ENCODE measurements at regions not wholly inside any gene's neighbourhood (a gene's known extent, or its start where the extent isn't known, plus 50 kb on each side); places are given as distances from the start of the nearest gene placed in this dataset.
"Not testable (repeated sequence)": the region's sequence is repeated elsewhere in the genome, so short reads cannot be mapped to it uniquely, and the experiment has no call there.

- no peak for DNase-seq
Observed at GRCh38 chr18:40179729-40180461, 1775.1 kb upstream of the PIK3C3 start.

- DNase-seq, result no peak
Observed at GRCh38 chr18:40168026-40168425, 1787.0 kb upstream of the PIK3C3 start.

GRCh38 chr18:40163254-40163653 is 1791.8 kb upstream of the PIK3C3 start:
- DNase-seq, result no peak

GRCh38 chr18:40160361-40160760 is 1794.7 kb upstream of the PIK3C3 start:
- DNase-seq, result no peak

- DNase-seq, result peak; percentile 39
Observed at GRCh38 chr18:40159141-40160017, 1795.7 kb upstream of the PIK3C3 start.

GRCh38 chr18:40157120-40157519 is 1797.9 kb upstream of the PIK3C3 start:
- DNase-seq, result no peak

- no peak for DNase-seq
Observed at GRCh38 chr18:40152859-40153258, 1802.2 kb upstream of the PIK3C3 start.

GRCh38 chr18:40148960-40149359 is 1806.1 kb upstream of the PIK3C3 start:
- DNase-seq, result no peak

- no peak for DNase-seq
Observed at GRCh38 chr18:40133253-40133652, 1821.8 kb upstream of the PIK3C3 start.

- DNase-seq, result not testable (repeated sequence)
Observed at GRCh38 chr18:40132438-40132837, 1822.6 kb upstream of the PIK3C3 start.

GRCh38 chr18:40124107-40124506 is 1830.9 kb upstream of the PIK3C3 start:
- DNase-seq, result peak; percentile 54

- DNase-seq, result no peak
Observed at GRCh38 chr18:40120796-40121391, 1834.1 kb upstream of the PIK3C3 start.

- DNase-seq, result no peak
Observed at GRCh38 chr18:40120356-40120755, 1834.7 kb upstream of the PIK3C3 start.

GRCh38 chr18:40119581-40119980 is 1835.5 kb upstream of the PIK3C3 start:
- DNase-seq, result not testable (repeated sequence)

- DNase-seq, result no peak
Observed at GRCh38 chr18:40110455-40110854, 1844.6 kb upstream of the PIK3C3 start.

GRCh38 chr18:40109252-40110049 is 1845.6 kb upstream of the PIK3C3 start:
- DNase-seq, result no peak

GRCh38 chr18:40108596-40108995 is 1846.4 kb upstream of the PIK3C3 start:
- DNase-seq, result no peak

GRCh38 chr18:40102903-40103302 is 1852.1 kb upstream of the PIK3C3 start:
- no peak for DNase-seq

GRCh38 chr18:40099641-40100040 is 1855.4 kb upstream of the PIK3C3 start:
- no peak for DNase-seq

GRCh38 chr18:40096675-40097074 is 1858.4 kb upstream of the PIK3C3 start:
- peak; percentile 21 for DNase-seq

GRCh38 chr18:40094441-40094840 is 1860.6 kb upstream of the PIK3C3 start:
- DNase-seq, result peak; percentile 38

GRCh38 chr18:40088130-40088529 is 1866.9 kb upstream of the PIK3C3 start:
- no peak for DNase-seq

GRCh38 chr18:40079786-40080185 is 1875.2 kb upstream of the PIK3C3 start:
- DNase-seq, result no peak

Measured in fibroblast of skin of right quadriceps (primary cell).